ENCODE measurements at regions not wholly inside any gene's neighbourhood (a gene's known extent, or its start where the extent isn't known, plus 50 kb on each side); places are given as distances from the start of the nearest gene placed in this dataset.

DNA sequence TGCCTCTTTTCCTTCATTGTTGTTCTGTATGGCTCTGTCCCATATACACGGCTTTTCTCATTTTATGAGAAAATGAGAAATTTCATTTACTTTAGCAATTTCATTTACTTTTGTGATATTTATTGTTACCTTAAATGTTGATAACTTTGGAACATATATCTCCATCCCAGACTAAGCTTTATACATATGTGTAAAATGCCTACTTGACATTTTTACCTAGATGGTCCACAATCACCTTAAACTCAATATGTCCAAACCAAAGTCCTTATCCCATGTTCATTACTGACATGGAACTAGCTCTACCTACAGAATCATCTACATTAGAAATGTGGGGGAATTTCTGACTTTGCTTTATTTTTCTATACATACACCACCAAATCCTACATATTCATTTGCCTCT, 590.5 kb upstream of the CT83 start:
- TF ChIP-seq, protein P1, sequence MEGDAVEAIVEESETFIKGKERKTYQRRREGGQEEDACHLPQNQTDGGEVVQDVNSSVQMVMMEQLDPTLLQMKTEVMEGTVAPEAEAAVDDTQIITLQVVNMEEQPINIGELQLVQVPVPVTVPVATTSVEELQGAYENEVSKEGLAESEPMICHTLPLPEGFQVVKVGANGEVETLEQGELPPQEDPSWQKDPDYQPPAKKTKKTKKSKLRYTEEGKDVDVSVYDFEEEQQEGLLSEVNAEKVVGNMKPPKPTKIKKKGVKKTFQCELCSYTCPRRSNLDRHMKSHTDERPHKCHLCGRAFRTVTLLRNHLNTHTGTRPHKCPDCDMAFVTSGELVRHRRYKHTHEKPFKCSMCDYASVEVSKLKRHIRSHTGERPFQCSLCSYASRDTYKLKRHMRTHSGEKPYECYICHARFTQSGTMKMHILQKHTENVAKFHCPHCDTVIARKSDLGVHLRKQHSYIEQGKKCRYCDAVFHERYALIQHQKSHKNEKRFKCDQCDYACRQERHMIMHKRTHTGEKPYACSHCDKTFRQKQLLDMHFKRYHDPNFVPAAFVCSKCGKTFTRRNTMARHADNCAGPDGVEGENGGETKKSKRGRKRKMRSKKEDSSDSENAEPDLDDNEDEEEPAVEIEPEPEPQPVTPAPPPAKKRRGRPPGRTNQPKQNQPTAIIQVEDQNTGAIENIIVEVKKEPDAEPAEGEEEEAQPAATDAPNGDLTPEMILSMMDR (conservative IDR thresholded peaks at IDR 0.05; ENCODE audit: low read depth in 2 of 2), result no peak
- no peak for TF ChIP-seq CREB1 (CRISPR knock-in tag; IDR thresholded peaks at IDR 0.05; ENCODE audit: low read depth)
- no peak for TF ChIP-seq REST (IDR thresholded peaks at IDR 0.05; ENCODE audit: unreplicated experiment)
